Motor neuron (in vitro differentiated cells): ENCODE measurements at regions not wholly inside any gene's neighbourhood (a gene's known extent, or its start where the extent isn't known, plus 50 kb on each side); places are given as distances from the start of the nearest gene placed in this dataset.
"Not testable (repeated sequence)": the region's sequence is repeated elsewhere in the genome, so short reads cannot be mapped to it uniquely, and the experiment has no call there.

Source experiments
- ATAC-seq, 8 experiments: fragments of 200-7000 bp; cut with Tn5 transposase; replicated peaks in 6 of 8; 2 replicates each; pipeline ENCODE4 v1.8.0; 2021; ENCODE audit warnings: mild to moderate bottlenecking in 8 of 8, moderate library complexity in 8 of 8
- H3K27ac ChIP-seq, 2 donors: fragments of 250-450 bp; sonication (Bioruptor Pico); 2 replicates each; pipeline ENCODE4 v1.9.0; 2021; ENCODE audit warnings: antibody characterized with exemption in 2 of 2, mild to moderate bottlenecking in 2 of 2, moderate library complexity in 1 of 2
- H3K4me1 ChIP-seq, 2 donors: fragments of 250-450 bp; sonication (Bioruptor Pico); replicated peaks in 1 of 2; 2 replicates each; pipeline ENCODE4 v1.6.1; 2021; ENCODE audit warnings: antibody characterized with exemption in 2 of 2, mild to moderate bottlenecking in 2 of 2, moderate library complexity in 1 of 2
- H3K4me3 ChIP-seq, 5 donors: fragments of 250-450 bp; sonication (Bioruptor Pico); 2 replicates each; pipeline ENCODE4 v1.9.0; 2021; ENCODE audit warnings: antibody characterized with exemption in 5 of 5, mild to moderate bottlenecking in 5 of 5, moderate library complexity in 4 of 5
- WGBS, 10 experiments: fragments of 450-650 bp; shearing (Covaris generic); methylation state at CpG; one replicate each; pipeline ENCODE4 v1.0.0; 2022; 5-methylcytosine and 5-hydroxymethylcytosine counted together
- in situ Hi-C, 9 experiments: fragments of 400-800 bp; cut with MboI; loops; one replicate each; pipeline ENCODE4 v1.15.0; 2021; ENCODE audit warnings: low sequenced_read_pairs in 9 of 9, low pct_unique_long_range_greater_than_20kb in 2 of 9; ENCODE audit not compliant: unreplicated experiment in 9 of 9

GRCh38 chr12:70008944-70009343 lies 183.9 kb downstream of the MYRFL start:
- no peaks in the 10 kb centered on the region for H3K4me1 ChIP-seq
- no peak overlapping the region for H3K4me3 ChIP-seq
- in situ Hi-C loops, result no loop called here
- H3K27ac ChIP-seq, result no peak overlapping the region
- no peak for ATAC-seq

DNA sequence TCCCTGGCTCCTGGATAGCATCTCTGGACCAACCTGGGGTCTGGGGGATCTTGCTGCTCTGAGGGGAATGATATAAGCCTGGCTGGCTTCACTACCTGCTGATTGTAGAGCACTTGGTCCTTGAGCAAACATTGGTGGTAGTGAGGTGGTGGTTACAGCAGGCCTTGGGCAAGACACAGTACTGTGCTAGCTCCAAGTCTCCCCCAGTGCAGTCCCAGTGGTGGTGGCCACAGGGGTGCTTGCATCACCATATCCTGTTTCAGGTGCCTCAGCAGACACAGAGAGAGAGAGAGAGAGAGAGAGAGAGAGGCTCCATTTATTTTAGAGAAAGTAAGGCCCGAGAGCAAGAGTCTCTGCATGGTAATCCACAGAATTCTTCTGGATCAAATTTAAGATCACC lies 186.3 kb downstream of the MYRFL start:
- WGBS, 10 experiments, result 57 to 100% (median 83%) methylated on average over 1 of the region's 1 CpG; no CpG with 5 or more reads in 6 of the 10 experiments
- in situ Hi-C loops, result no loop called here
- ATAC-seq, result no peak
- Histone ChIP-seq H3K4me1 (no peaks in the 10 kb centered on the region), H3K27ac (no peak overlapping the region), H3K4me3 (no peak overlapping the region)

DNA sequence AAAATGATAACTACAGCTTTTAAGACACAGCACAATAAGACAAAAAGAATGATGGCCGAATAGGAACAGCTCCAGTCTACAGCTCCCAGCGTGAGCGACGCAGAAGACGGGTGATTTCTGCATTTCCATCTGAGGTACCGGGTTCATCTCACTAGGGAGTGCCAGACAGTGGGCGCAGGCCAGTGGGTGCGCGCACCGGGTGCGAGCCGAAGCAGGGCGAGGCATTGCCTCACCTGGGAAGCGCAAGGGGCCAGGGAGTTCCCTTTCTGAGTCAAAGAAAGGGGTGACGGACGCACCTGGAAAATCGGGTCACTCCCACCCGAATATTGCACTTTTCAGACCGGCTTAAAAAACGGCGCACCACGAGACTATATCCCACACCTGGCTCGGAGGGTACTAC lies 188.0 kb downstream of the MYRFL start:
- ATAC-seq, in situ Hi-C loops, H3K27ac ChIP-seq, H3K4me1 ChIP-seq: not testable (repeated sequence)
- H3K4me3 ChIP-seq, result peak overlapping the region in 4 of 5 donors; percentile 9 to 25 (median 20)
- 40% methylated on average over 2 of the region's 23 CpGs; no CpG with 5 or more reads in 9 of the 10 experiments for WGBS, 10 experiments

DNA sequence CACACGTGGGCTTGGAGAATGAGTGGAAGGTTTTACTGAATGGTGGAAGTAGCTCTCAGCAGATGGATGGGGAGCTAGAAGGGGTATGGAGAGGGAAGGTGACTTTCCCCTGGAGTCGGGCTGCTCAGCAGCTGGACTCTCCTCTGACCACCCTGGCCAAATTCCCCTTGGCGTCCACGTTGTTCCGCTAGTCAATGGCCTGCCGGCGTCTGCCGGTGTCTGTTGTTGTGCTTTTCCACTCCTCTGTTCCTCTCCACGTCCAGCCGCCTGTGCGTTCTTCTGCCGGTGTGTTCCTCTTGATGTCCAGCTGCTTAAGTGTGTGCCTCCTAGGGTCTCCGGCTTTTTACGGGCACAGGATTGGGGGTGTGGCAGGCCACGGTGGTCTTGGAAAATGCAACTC lies 203.5 kb downstream of the MYRFL start:
- Histone ChIP-seq H3K4me3 (no peak overlapping the region), H3K27ac (no peak overlapping the region), H3K4me1 (no peaks in the 10 kb centered on the region)
- ATAC-seq, result no peak
- whole genome bisulfite sequencing, 10 experiments, result 80 to 100% (median 93%) methylated on average over 1 to 9 of the region's 15 CpGs; no CpG with 5 or more reads in 6 of the 10 experiments
- in situ Hi-C loops, result no loop called here

GRCh38 chr12:70028918-70029317 lies 203.9 kb downstream of the MYRFL start:
- in situ Hi-C loops, result no loop called here
- Histone ChIP-seq H3K4me1 (no peaks in the 10 kb centered on the region), H3K4me3 (no peak overlapping the region), H3K27ac (no peak overlapping the region)
- 80% methylated on average over 1 of the region's 3 CpGs; no CpG with 5 or more reads in 9 of the 10 experiments for WGBS, 10 experiments
- ATAC-seq, result no peak

GRCh38 chr12:70031046-70031445 lies 206.0 kb downstream of the MYRFL start:
- H3K4me3 ChIP-seq, result no peak overlapping the region
- in situ Hi-C loops, result no loop called here
- no peak for ATAC-seq
- H3K27ac ChIP-seq, result no peak overlapping the region
- no peaks in the 10 kb centered on the region for H3K4me1 ChIP-seq
- WGBS, 10 experiments, result 57 to 100% (median 83%) methylated on average over 1 to 3 of the region's 3 CpGs; no CpG with 5 or more reads in 3 of the 10 experiments

DNA sequence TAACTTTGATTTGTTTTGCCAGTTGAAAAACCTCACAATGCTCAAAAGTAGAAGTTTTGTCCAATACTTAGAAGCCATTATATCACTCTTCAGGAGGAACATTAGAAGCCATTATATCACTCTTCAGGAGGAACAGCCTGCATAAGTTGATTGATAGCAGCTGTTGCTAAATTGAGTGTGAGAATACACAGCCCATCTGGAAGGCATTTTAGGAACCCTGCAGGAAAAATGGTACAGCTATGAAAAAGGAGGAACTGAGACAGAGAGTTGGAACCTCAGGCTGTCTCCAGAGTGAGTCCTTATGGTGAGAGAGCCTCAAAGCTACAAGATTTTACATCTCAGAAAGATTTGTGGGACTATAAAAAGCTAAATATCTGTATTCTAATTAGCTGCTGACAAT lies 207.0 kb downstream of the MYRFL start:
- no peak overlapping the region for H3K4me3 ChIP-seq
- ATAC-seq, result peak in 1 of 8 experiments; percentile 56
- in situ Hi-C loops, result no loop called here
- H3K4me1 ChIP-seq, result no peaks in the 10 kb centered on the region
- H3K27ac ChIP-seq, result no peak overlapping the region

DNA sequence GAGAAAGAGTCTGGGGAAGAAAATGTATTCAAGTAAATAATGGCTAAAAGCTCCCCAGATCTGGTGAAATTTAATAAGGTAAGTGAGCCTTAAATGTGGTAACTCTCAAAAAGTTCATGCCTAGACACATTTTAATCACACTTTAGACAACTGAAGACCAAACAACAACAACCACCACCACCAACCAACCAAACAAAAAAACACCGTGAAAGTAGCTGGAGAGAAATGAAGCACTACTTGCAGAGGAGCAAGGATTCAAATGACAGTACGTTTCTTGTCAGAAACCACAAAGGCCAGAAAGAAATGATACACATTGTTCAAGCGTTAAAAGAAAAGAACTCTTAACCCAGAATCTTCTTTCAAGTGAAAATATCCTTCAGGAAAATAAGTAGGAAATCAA lies 208.3 kb downstream of the MYRFL start:
- in situ Hi-C loops, result no loop called here
- H3K27ac ChIP-seq, result no peak overlapping the region
- H3K4me3 ChIP-seq, result no peak overlapping the region
- WGBS, 10 experiments, result 32 to 92% (median 71%) methylated on average over 1 to 3 of the region's 3 CpGs; no CpG with 5 or more reads in 1 of the 10 experiments
- H3K4me1 ChIP-seq, result no peaks in the 10 kb centered on the region
- no peak for ATAC-seq

DNA sequence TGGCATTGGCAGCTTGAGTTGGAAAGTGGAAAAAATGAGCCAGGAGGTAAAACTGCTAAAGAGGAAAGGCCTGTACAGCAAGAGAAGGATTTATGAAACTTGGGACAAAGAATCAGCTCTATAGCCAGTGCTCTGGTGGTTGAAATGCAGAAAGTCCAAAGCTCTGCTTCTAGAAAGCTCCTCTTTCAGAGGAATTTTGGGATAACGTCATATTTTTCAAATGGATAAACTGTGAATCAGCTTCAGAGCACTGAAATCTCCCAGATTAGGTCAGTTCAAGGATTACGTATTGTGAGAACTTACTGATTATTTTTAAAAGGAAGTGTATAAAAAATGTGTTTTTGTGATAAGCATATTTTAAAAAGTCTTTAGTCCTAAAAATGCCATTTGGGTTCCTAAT lies 203.1 kb upstream of the CNOT2 start:
- Histone ChIP-seq H3K4me3 (no peak overlapping the region), H3K27ac (no peak overlapping the region), H3K4me1 (no peaks in the 10 kb centered on the region)
- no peak for ATAC-seq
- WGBS, 10 experiments, result 17 to 100% (median 92%) methylated on average over 1 to 2 of the region's 2 CpGs
- in situ Hi-C loops, result no loop called here

DNA sequence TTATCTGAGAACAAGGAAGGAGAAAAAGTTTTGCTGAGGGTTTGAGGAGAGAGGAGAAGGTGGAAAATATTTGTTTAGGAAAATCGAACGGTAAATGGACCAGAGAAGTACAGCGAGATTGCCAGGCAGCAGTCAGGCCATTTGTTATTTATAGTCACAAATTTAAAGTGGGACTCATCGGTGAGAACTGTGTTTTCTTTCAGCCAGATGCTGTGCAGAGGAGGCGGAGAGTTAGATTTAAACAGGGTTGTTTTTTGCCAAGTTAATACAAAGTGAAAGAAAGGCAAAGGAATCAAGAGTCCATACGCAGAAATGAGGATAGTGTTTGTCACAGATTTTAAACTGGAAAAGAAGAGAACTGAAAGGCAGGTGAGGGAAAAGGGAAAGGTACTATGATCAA lies 200.6 kb upstream of the CNOT2 start:
- WGBS, 10 experiments, result 15 to 100% (median 83%) methylated on average over 3 to 6 of the region's 6 CpGs; no CpG with 5 or more reads in 1 of the 10 experiments
- H3K4me3 ChIP-seq, result no peak overlapping the region
- H3K4me1 ChIP-seq, result no peaks in the 10 kb centered on the region
- ATAC-seq, result no peak
- no peak overlapping the region for H3K27ac ChIP-seq
- in situ Hi-C loops, result no loop called here

DNA sequence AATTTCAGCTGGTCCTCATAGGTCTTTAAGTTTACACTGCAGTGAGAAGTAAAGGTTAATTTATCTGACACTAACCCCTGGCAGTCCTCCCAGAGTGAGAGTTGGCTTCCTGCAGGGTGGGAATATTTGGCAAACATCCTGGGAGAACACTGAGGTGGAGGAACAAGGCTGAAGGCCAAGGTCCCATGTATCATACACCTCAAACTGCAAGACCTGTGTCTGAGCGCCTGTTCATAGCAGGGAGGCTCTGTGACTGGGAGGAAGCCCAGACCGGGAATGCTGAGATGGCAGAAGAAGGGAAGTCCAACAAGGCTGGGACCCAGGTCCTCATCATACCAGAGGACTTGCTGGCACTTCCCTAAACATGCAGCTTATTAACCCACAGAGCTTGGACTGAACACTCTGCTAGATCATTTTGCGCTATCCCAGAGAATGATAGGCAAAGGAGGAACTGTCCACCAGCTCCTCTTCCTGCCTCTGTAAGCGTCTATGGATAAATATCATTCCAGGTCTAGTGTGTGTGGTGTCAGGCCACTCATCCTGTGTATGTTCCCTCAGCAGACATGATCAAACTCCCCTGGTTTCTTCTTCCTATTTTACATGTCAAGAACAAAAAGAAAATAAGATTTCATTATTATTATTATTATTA lies 199.6 kb upstream of the CNOT2 start:
- Histone ChIP-seq H3K4me3 (no peak overlapping the region), H3K4me1 (no peaks in the 10 kb centered on the region), H3K27ac (no peak overlapping the region)
- ATAC-seq, result no peak
- in situ Hi-C loops, result no loop called here
- 70 to 100% (median 97%) methylated on average over 1 to 4 of the region's 4 CpGs; no CpG with 5 or more reads in 3 of the 10 experiments for WGBS, 10 experiments

DNA sequence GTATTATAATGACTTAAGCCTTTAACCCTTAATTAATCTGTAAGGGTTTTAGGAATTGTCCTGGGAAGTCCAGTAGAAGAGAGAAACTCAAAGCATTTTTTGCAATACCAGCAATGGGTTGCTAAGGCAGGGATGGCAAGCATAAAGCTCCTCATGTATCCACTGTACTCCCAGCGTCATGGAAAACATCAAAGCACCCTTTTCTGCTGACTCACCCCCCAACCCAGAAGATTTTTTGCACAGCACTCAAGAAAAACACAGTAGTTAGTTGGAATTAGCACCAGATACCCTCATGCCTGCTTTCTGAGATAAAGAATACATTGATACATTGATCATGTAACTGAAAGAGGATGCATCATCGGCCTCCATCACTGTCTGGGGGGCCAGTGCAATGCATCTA lies 199.1 kb upstream of the CNOT2 start:
- Histone ChIP-seq H3K4me1 (no peaks in the 10 kb centered on the region), H3K27ac (no peak overlapping the region), H3K4me3 (no peak overlapping the region)
- in situ Hi-C loops, result no loop called here
- 20 to 90% (median 76%) methylated on average over 1 to 2 of the region's 2 CpGs; no CpG with 5 or more reads in 1 of the 10 experiments for WGBS, 10 experiments
- peak in 1 of 8 experiments; percentile 51 for ATAC-seq

DNA sequence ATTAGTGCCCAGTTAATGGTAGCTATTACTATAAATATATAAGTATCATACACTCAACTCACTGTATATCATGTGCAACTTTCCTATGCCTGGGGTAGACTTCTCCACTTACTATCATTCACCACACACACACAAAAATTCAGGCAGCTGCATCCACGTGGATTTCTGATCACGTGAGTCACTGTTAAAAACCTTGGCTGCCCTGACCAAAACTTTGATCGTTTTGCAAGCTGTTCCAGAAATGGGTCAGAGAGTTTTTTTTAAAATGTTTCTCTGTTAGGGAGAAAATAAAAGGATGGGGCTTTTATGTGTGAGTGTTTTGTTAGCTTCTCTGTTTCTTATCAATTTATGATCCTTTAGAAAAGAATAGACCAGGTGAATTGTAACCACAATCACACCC lies 198.2 kb upstream of the CNOT2 start:
- ATAC-seq, result no peak
- 7 to 90% (median 81%) methylated on average over 1 to 3 of the region's 3 CpGs; no CpG with 5 or more reads in 3 of the 10 experiments for WGBS, 10 experiments
- no peaks in the 10 kb centered on the region for H3K4me1 ChIP-seq
- in situ Hi-C loops, result no loop called here
- H3K27ac ChIP-seq, result no peak overlapping the region
- H3K4me3 ChIP-seq, result no peak overlapping the region

- in situ Hi-C loops, result no loop called here
- 80 to 100% (median 90%) methylated on average over 1 to 4 of the region's 4 CpGs; no CpG with 5 or more reads in 5 of the 10 experiments for WGBS, 10 experiments
- ATAC-seq, result no peak
Observed at GRCh38 chr12:70045514-70045913, 197.7 kb upstream of the CNOT2 start.

More at GRCh38 chr12:70045514-70045913, 197.7 kb upstream of the CNOT2 start:
- H3K4me1 ChIP-seq, result no peaks in the 10 kb centered on the region
- H3K27ac ChIP-seq, result no peak overlapping the region
- no peak overlapping the region for H3K4me3 ChIP-seq
